Colonic mucosa (tissue), 4 donors: ENCODE measurements at regions not wholly inside any gene's neighbourhood (a gene's known extent, or its start where the extent isn't known, plus 50 kb on each side); places are given as distances from the start of the nearest gene placed in this dataset.

Experiments used
- DNase-seq: peaks from one replicate; pipeline ENCODE4 v3.0.0-alpha.2; 2020
- H3K27ac ChIP-seq: fragments of 200-600 bp; one replicate; pipeline ENCODE4 v1.8.0; 2021
- H3K27me3 ChIP-seq: fragments of 200-600 bp; one replicate; pipeline ENCODE4 v1.8.0; 2021
- H3K36me3 ChIP-seq: fragments of 200-600 bp; one replicate; pipeline ENCODE4 v1.8.0; 2021
- H3K4me1 ChIP-seq: fragments of 200-600 bp; one replicate; pipeline ENCODE4 v1.8.0; 2021; ENCODE audit warnings: mild to moderate bottlenecking
- H3K4me3 ChIP-seq: fragments of 200-600 bp; one replicate; pipeline ENCODE4 v1.8.0; 2021
- H3K9ac ChIP-seq, 2 donors: one replicate each; pipeline ENCODE4 v1.7.0; 2013; ENCODE audit warnings: control low read depth in 2 of 2, low read depth in 2 of 2, low read length in 2 of 2
- H3K9me3 ChIP-seq: fragments of 200-600 bp; one replicate; pipeline ENCODE4 v1.8.0; 2021
- CTCF ChIP-seq: fragments of 200-600 bp; IDR thresholded peaks from one replicate; pipeline ENCODE4 v1.8.0; 2022; ENCODE audit warnings: antibody characterized with exemption, mild to moderate bottlenecking
- intact Hi-C: fragments of 100-400 bp; cut with DNase I; formaldehyde crosslinking; loops from one replicate; pipeline ENCODE4 v1.14.1; 2022
- donor health status: healthy.
- donor health status: DM: no; HTN: no; CAD: no.
- donor health status: DM: no; HTN: no; CAD: no.

- no peaks in the 10 kb centered on the region for H3K9me3 ChIP-seq
- DNase-seq, result no peak
- H3K36me3 ChIP-seq, result no peaks in the 10 kb centered on the region
- H3K27me3 ChIP-seq, result no peaks in the 10 kb centered on the region
- intact Hi-C loops, result no loop called here
- H3K4me3 ChIP-seq, result no peak overlapping the region
- no peak overlapping the region for H3K9ac ChIP-seq
- no peaks in the 10 kb centered on the region for H3K4me1 ChIP-seq
- no peak overlapping the region for H3K27ac ChIP-seq
- no peak for TF ChIP-seq CTCF
These were observed 368.6 kb downstream of the INHBA start for GRCh38 chr7:41334071-41334862.

GRCh38 chr7:41333511-41333910 is 369.4 kb downstream of the INHBA start:
- Histone ChIP-seq H3K27ac (no peak overlapping the region), H3K4me3 (no peak overlapping the region), H3K9ac (no peak overlapping the region), H3K4me1 (no peaks in the 10 kb centered on the region), H3K27me3 (no peaks in the 10 kb centered on the region), H3K9me3 (no peaks in the 10 kb centered on the region), H3K36me3 (no peaks in the 10 kb centered on the region)
- TF ChIP-seq CTCF, result no peak
- DNase-seq, result no peak
- intact Hi-C loops, result no loop called here

GRCh38 chr7:41331194-41331593 is 371.7 kb downstream of the INHBA start:
- no peak for TF ChIP-seq CTCF
- no peaks in the 10 kb centered on the region for H3K36me3 ChIP-seq

GRCh38 chr7:41328544-41328943 is 374.3 kb downstream of the INHBA start:
- Histone ChIP-seq H3K36me3 (no peaks in the 10 kb centered on the region), H3K4me1 (no peaks in the 10 kb centered on the region), H3K27me3 (no peaks in the 10 kb centered on the region), H3K4me3 (no peak overlapping the region), H3K9ac (no peak overlapping the region), H3K27ac (no peak overlapping the region), H3K9me3 (no peaks in the 10 kb centered on the region)
- TF ChIP-seq CTCF, result no peak
- intact Hi-C loops, result no loop called here
- DNase-seq, result no peak

More at GRCh38 chr7:41331194-41331593, 371.7 kb downstream of the INHBA start:
- H3K9ac ChIP-seq, result no peak overlapping the region
- no peaks in the 10 kb centered on the region for H3K4me1 ChIP-seq
- H3K4me3 ChIP-seq, result no peak overlapping the region
- no peak for DNase-seq
- intact Hi-C loops, result no loop called here
- no peaks in the 10 kb centered on the region for H3K9me3 ChIP-seq
- no peaks in the 10 kb centered on the region for H3K27me3 ChIP-seq
- H3K27ac ChIP-seq, result no peak overlapping the region

- Histone ChIP-seq H3K4me1 (no peaks in the 10 kb centered on the region), H3K27ac (no peak overlapping the region), H3K36me3 (no peaks in the 10 kb centered on the region), H3K9me3 (no peaks in the 10 kb centered on the region), H3K9ac (no peak overlapping the region), H3K4me3 (no peak overlapping the region), H3K27me3 (no peaks in the 10 kb centered on the region)
- no peak for TF ChIP-seq CTCF
- DNase-seq, result no peak
- intact Hi-C loops, result no loop called here
These were observed 374.8 kb downstream of the INHBA start for GRCh38 chr7:41328131-41328530.
